Activated CD8-positive, alpha-beta T cell treated with anti-CD3 and anti-CD28 coated beads, Interleukin-2, amount 10 ng/mL, durations not matched to agents 7 days and 5 days (primary cell): ENCODE measurements at regions not wholly inside any gene's neighbourhood (a gene's known extent, or its start where the extent isn't known, plus 50 kb on each side); places are given as distances from the start of the nearest gene placed in this dataset.
"Not testable (repeated sequence)": the region's sequence is repeated elsewhere in the genome, so short reads cannot be mapped to it uniquely, and the experiment has no call there.

Experiments
- ATAC-seq: fragments of 150-1000 bp; cut with Tn5 transposase; one replicate; pipeline ENCODE4 v1.10.0; 2021; ENCODE audit warnings: moderate library complexity
- CTCF ChIA-PET: fragments of 350-600 bp; sonication (Branson Sonifier 250); formaldehyde crosslinking; loops from one replicate; lab custom pipeline; 2021; ENCODE audit warnings: antibody characterized with exemption; lab: Charles Lee
- POLR2A ChIA-PET: fragments of 350-600 bp; sonication (Branson Sonifier 250); formaldehyde crosslinking; loops from one replicate; lab custom pipeline; 2021; ENCODE audit warnings: antibody characterized with exemption; lab: Charles Lee
- DNase-seq: peaks from one replicate; pipeline ENCODE4 v3.0.0-alpha.2; 2020
- H3K27ac Mint-ChIP-seq: one replicate; pipeline ENCODE4 v1.8.0; 2021; ENCODE audit warnings: mild to moderate bottlenecking, mixed read lengths
- H3K27me3 Mint-ChIP-seq: one replicate; pipeline ENCODE4 v1.8.0; 2021; ENCODE audit warnings: low read depth, mixed read lengths
- H3K36me3 Mint-ChIP-seq: one replicate; pipeline ENCODE4 v1.8.0; 2021; ENCODE audit warnings: low read depth, mixed read lengths
- H3K4me1 Mint-ChIP-seq: one replicate; pipeline ENCODE4 v1.8.0; 2021; ENCODE audit warnings: low read depth, mixed read lengths
- H3K4me3 Mint-ChIP-seq: one replicate; pipeline ENCODE4 v1.8.0; 2021; ENCODE audit warnings: mild to moderate bottlenecking, mixed read lengths
- H3K9me3 Mint-ChIP-seq: one replicate; pipeline ENCODE4 v1.8.0; 2022; ENCODE audit warnings: mixed read lengths; ENCODE audit not compliant: insufficient read depth

- ChIA-PET POLR2A (no interaction called here), CTCF (no interaction called here)
- no peak for ATAC-seq
- Mint-ChIP-seq H3K27me3 (no peaks in the 10 kb centered on the region), H3K9me3 (no peaks in the 10 kb centered on the region), H3K4me1 (no peaks in the 10 kb centered on the region), H3K4me3 (no peak overlapping the region), H3K27ac (no peak overlapping the region), H3K36me3 (no peaks in the 10 kb centered on the region)
- no peak for DNase-seq
Observed at GRCh38 chr20:54351371-54352136, 123.8 kb upstream of the DOK5 start.

GRCh38 chr20:54352541-54352940 is 122.9 kb upstream of the DOK5 start:
- POLR2A ChIA-PET, DNase-seq, H3K4me3 Mint-ChIP-seq, H3K27me3 Mint-ChIP-seq, CTCF ChIA-PET, ATAC-seq, H3K4me1 Mint-ChIP-seq, H3K9me3 Mint-ChIP-seq, H3K27ac Mint-ChIP-seq, H3K36me3 Mint-ChIP-seq: not testable (repeated sequence)

- Mint-ChIP-seq H3K27me3 (no peaks in the 10 kb centered on the region), H3K9me3 (no peaks in the 10 kb centered on the region), H3K4me1 (no peaks in the 10 kb centered on the region), H3K4me3 (no peak overlapping the region), H3K36me3 (no peaks in the 10 kb centered on the region), H3K27ac (no peak overlapping the region)
- no peak for ATAC-seq
- POLR2A ChIA-PET = no interaction called here
- CTCF ChIA-PET = no interaction called here
- DNase-seq = no peak
Observed at GRCh38 chr20:54353292-54353691, 122.1 kb upstream of the DOK5 start.

- Mint-ChIP-seq H3K27ac (no peak overlapping the region), H3K4me1 (no peaks in the 10 kb centered on the region), H3K4me3 (no peak overlapping the region), H3K27me3 (no peaks in the 10 kb centered on the region), H3K36me3 (no peaks in the 10 kb centered on the region), H3K9me3 (no peaks in the 10 kb centered on the region)
- POLR2A ChIA-PET = no interaction called here
- ATAC-seq = no peak
- CTCF ChIA-PET = no interaction called here
- no peak for DNase-seq
Observed at GRCh38 chr20:54355631-54356280, 119.6 kb upstream of the DOK5 start.

GRCh38 chr20:54356801-54357200 is 118.6 kb upstream of the DOK5 start:
- H3K4me1 Mint-ChIP-seq = no peaks in the 10 kb centered on the region
- H3K36me3 Mint-ChIP-seq = no peaks in the 10 kb centered on the region
- H3K27ac Mint-ChIP-seq = no peak overlapping the region
- DNase-seq (no peak), ATAC-seq (no peak)
- ChIA-PET CTCF (no interaction called here), POLR2A (no interaction called here)
- no peak overlapping the region for H3K4me3 Mint-ChIP-seq
- H3K9me3 Mint-ChIP-seq = no peaks in the 10 kb centered on the region
- no peaks in the 10 kb centered on the region for H3K27me3 Mint-ChIP-seq

GRCh38 chr20:54361475-54361874 is 113.9 kb upstream of the DOK5 start:
- H3K27me3 Mint-ChIP-seq = no peaks in the 10 kb centered on the region
- H3K9me3 Mint-ChIP-seq = no peaks in the 10 kb centered on the region
- H3K36me3 Mint-ChIP-seq = no peaks in the 10 kb centered on the region
- H3K4me1 Mint-ChIP-seq = no peaks in the 10 kb centered on the region
- ChIA-PET CTCF (no interaction called here), POLR2A (no interaction called here)
- no peak overlapping the region for H3K27ac Mint-ChIP-seq
- no peak overlapping the region for H3K4me3 Mint-ChIP-seq
- ATAC-seq (no peak), DNase-seq (no peak)

- ChIA-PET CTCF (no interaction called here), POLR2A (no interaction called here)
- Mint-ChIP-seq H3K36me3 (no peaks in the 10 kb centered on the region), H3K4me3 (no peak overlapping the region), H3K9me3 (no peaks in the 10 kb centered on the region), H3K27ac (no peak overlapping the region), H3K27me3 (no peaks in the 10 kb centered on the region), H3K4me1 (no peaks in the 10 kb centered on the region)
- DNase-seq (no peak), ATAC-seq (no peak)
Observed at GRCh38 chr20:54362283-54362682, 113.1 kb upstream of the DOK5 start.

GRCh38 chr20:54364365-54364764 is 111.0 kb upstream of the DOK5 start:
- CTCF ChIA-PET = no interaction called here
- Mint-ChIP-seq H3K4me1 (no peaks in the 10 kb centered on the region), H3K4me3 (no peak overlapping the region), H3K27ac (no peak overlapping the region), H3K36me3 (no peaks in the 10 kb centered on the region), H3K9me3 (no peaks in the 10 kb centered on the region), H3K27me3 (no peaks in the 10 kb centered on the region)
- ATAC-seq (no peak), DNase-seq (no peak)
- POLR2A ChIA-PET = no interaction called here

GRCh38 chr20:54364919-54365318 is 110.5 kb upstream of the DOK5 start:
- Mint-ChIP-seq H3K4me3 (no peak overlapping the region), H3K9me3 (no peaks in the 10 kb centered on the region), H3K27me3 (no peaks in the 10 kb centered on the region), H3K36me3 (no peaks in the 10 kb centered on the region), H3K27ac (no peak overlapping the region), H3K4me1 (no peaks in the 10 kb centered on the region)
- ATAC-seq (no peak), DNase-seq (no peak)
- POLR2A ChIA-PET = no interaction called here
- CTCF ChIA-PET = no interaction called here

GRCh38 chr20:54366669-54367344 is 108.6 kb upstream of the DOK5 start:
- no peaks in the 10 kb centered on the region for H3K4me1 Mint-ChIP-seq

GRCh38 chr20:54368570-54368969 is 106.8 kb upstream of the DOK5 start:
- Mint-ChIP-seq H3K27ac (no peak overlapping the region), H3K9me3 (no peaks in the 10 kb centered on the region), H3K36me3 (no peaks in the 10 kb centered on the region), H3K27me3 (no peaks in the 10 kb centered on the region), H3K4me3 (no peak overlapping the region), H3K4me1 (no peaks in the 10 kb centered on the region)
- ATAC-seq (no peak), DNase-seq (no peak)
- CTCF ChIA-PET = interaction anchor here (1.0 kb wide), 1 partner anchor 9 kb away, joined by 3 read pairs; no protein-coding TSS in a partner anchor
- POLR2A ChIA-PET = no interaction called here

More at GRCh38 chr20:54366669-54367344, 108.6 kb upstream of the DOK5 start:
- Mint-ChIP-seq H3K4me3 (no peak overlapping the region), H3K36me3 (no peaks in the 10 kb centered on the region), H3K27ac (no peak overlapping the region), H3K9me3 (no peaks in the 10 kb centered on the region), H3K27me3 (no peaks in the 10 kb centered on the region)
- POLR2A ChIA-PET = no interaction called here
- DNase-seq (no peak), ATAC-seq (no peak)
- CTCF ChIA-PET = no interaction called here

- DNase-seq (no peak), ATAC-seq (no peak)
- Mint-ChIP-seq H3K4me3 (no peak overlapping the region), H3K27me3 (no peaks in the 10 kb centered on the region), H3K36me3 (no peaks in the 10 kb centered on the region), H3K27ac (no peak overlapping the region), H3K4me1 (no peaks in the 10 kb centered on the region), H3K9me3 (no peaks in the 10 kb centered on the region)
- ChIA-PET CTCF (no interaction called here), POLR2A (no interaction called here)
Observed at GRCh38 chr20:54372313-54372712, 103.1 kb upstream of the DOK5 start.
